Muscle of leg (tissue), 3 donors: ENCODE measurements at regions not wholly inside any gene's neighbourhood (a gene's known extent, or its start where the extent isn't known, plus 50 kb on each side); places are given as distances from the start of the nearest gene placed in this dataset.
A peak's percentile ranks its signal among the peaks of the same experiment; 100 is the strongest.
"Not testable (repeated sequence)": the region's sequence is repeated elsewhere in the genome, so short reads cannot be mapped to it uniquely, and the experiment has no call there.

Experiments
- DNase-seq: peaks from one replicate; pipeline ENCODE4 v3.0.0; 2013
- H3K27ac ChIP-seq: one replicate; pipeline ENCODE4 v1.5.1; 2013; ENCODE audit warnings: mild to moderate bottlenecking, low read length, control low read depth
- H3K27me3 ChIP-seq: one replicate; pipeline ENCODE4 v1.6.1; 2013; ENCODE audit warnings: low read length; ENCODE audit not compliant: control insufficient read depth, insufficient read depth
- H3K36me3 ChIP-seq: one replicate; pipeline ENCODE4 v1.6.1; 2013; ENCODE audit warnings: low read length; ENCODE audit not compliant: control insufficient read depth, insufficient read depth
- H3K4me1 ChIP-seq: one replicate; pipeline ENCODE4 v1.6.1; 2013; ENCODE audit warnings: low read length; ENCODE audit not compliant: control insufficient read depth, insufficient read depth
- H3K4me3 ChIP-seq: one replicate; pipeline ENCODE4 v1.5.1; 2013; ENCODE audit warnings: low read length, control low read depth
- H3K9me3 ChIP-seq: replicated peaks from 2 replicates; pipeline ENCODE4 v1.6.1; 2013; ENCODE audit warnings: low read depth, low read length; ENCODE audit not compliant: control insufficient read depth
- WGBS: methylation state at CpG from one replicate; pipeline ENCODE4 v1.1.5; 2013; ENCODE audit warnings: missing lambda C conversion rate; ENCODE audit not compliant: insufficient coverage; 5-methylcytosine and 5-hydroxymethylcytosine counted together

DNA sequence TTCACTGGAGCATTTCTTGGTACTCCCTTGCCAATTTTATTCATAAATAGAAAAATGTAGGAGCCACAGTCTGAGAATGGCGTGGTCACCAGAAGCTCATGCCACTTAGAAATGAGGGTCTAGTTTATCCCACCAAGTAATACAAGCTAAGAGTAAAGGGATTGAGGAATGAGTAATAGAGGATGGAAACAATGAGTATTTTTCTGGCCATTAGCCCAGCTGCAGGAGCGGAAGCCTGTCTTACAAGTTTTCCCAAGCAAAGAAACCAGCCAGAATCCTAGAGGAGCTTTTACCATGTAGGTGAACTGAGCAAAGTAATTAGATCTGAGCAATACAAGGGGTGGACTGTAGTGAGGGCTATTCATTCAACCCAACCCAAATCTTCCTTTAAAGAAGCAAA lies 160.7 kb upstream of the NPY2R start:
- no peak overlapping the region for H3K27ac ChIP-seq
- H3K9me3 ChIP-seq: peaks cover 2% of the 10 kb centered on the region
- H3K4me3 ChIP-seq: no peak overlapping the region
- peak; percentile 15 for DNase-seq
- no peaks in the 10 kb centered on the region for H3K4me1 ChIP-seq
- H3K27me3 ChIP-seq: no peaks in the 10 kb centered on the region
- H3K36me3 ChIP-seq: no peaks in the 10 kb centered on the region
- WGBS: no CpG with 5 or more reads among the region's 2 CpGs

DNA sequence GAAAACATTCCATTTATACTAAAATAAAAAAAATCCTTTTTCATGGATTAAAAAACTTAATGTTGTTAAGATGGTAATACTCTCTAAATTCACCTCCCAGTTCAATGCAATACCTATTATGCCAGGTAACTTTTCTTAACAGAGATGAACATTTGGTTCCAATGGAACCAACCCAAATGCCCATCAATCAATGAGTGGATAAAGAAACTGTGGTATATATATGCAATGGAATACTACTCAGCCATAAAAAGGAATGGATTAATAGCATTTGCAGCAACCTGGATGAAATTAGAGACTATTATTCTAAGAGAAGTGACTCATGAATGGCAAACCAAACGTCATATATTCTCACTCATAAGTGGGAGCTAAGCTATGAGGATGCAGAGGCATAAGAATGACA lies 154.4 kb upstream of the NPY2R start:
- not testable (repeated sequence) for H3K27me3 ChIP-seq, H3K27ac ChIP-seq, H3K9me3 ChIP-seq, H3K4me1 ChIP-seq, H3K4me3 ChIP-seq, DNase-seq, H3K36me3 ChIP-seq
- WGBS: no CpG with 5 or more reads among the region's 1 CpG

GRCh38 chr4:155060419-155060818 lies 148.0 kb upstream of the NPY2R start:
- H3K27ac ChIP-seq: no peak overlapping the region
- no CpG with 5 or more reads among the region's 2 CpGs for WGBS
- no peaks in the 10 kb centered on the region for H3K36me3 ChIP-seq
- H3K4me1 ChIP-seq: no peaks in the 10 kb centered on the region
- H3K9me3 ChIP-seq: no peaks in the 10 kb centered on the region
- peak; percentile 74 for DNase-seq
- no peaks in the 10 kb centered on the region for H3K27me3 ChIP-seq
- no peak overlapping the region for H3K4me3 ChIP-seq

GRCh38 chr4:155060873-155061272 lies 147.6 kb upstream of the NPY2R start:
- no peaks in the 10 kb centered on the region for H3K4me1 ChIP-seq
- no CpG with 5 or more reads among the region's 1 CpG for WGBS

GRCh38 chr4:155062948-155063347 lies 145.5 kb upstream of the NPY2R start:
- H3K9me3 ChIP-seq: no peaks in the 10 kb centered on the region

More at GRCh38 chr4:155060873-155061272, 147.6 kb upstream of the NPY2R start:
- Histone ChIP-seq H3K27me3 (no peaks in the 10 kb centered on the region), H3K4me3 (no peak overlapping the region), H3K27ac (no peak overlapping the region), H3K36me3 (no peaks in the 10 kb centered on the region), H3K9me3 (no peaks in the 10 kb centered on the region)
- DNase-seq: no peak

DNA sequence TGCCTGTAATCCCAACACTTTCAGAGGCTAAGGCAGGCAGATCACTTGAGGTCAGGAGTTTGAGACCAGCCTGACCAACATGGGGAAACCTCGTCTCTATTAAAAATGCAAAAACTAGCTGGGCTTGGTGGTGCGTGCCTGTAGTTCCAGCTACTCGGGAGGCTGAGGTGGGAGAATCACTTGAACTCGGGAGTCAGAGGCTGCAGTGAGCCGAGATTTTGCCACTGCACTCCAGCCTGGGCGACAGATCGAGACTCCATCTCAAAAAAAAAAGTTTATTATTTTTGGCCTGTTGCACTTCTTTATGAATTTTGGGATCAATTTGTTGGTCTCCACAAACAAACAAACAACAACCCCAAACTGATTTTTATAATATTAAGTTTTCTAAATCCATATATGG lies 143.5 kb upstream of the NPY2R start:
- not testable (repeated sequence) for H3K27ac ChIP-seq, DNase-seq, H3K4me1 ChIP-seq, H3K27me3 ChIP-seq, H3K4me3 ChIP-seq, H3K36me3 ChIP-seq, H3K9me3 ChIP-seq
- 94% methylated on average over 7 of the region's 7 CpGs for WGBS

More at GRCh38 chr4:155062948-155063347, 145.5 kb upstream of the NPY2R start:
- no peak for DNase-seq
- no peaks in the 10 kb centered on the region for H3K4me1 ChIP-seq
- H3K27ac ChIP-seq: no peak overlapping the region
- H3K27me3 ChIP-seq: no peaks in the 10 kb centered on the region
- H3K36me3 ChIP-seq: no peaks in the 10 kb centered on the region
- no peak overlapping the region for H3K4me3 ChIP-seq

DNA sequence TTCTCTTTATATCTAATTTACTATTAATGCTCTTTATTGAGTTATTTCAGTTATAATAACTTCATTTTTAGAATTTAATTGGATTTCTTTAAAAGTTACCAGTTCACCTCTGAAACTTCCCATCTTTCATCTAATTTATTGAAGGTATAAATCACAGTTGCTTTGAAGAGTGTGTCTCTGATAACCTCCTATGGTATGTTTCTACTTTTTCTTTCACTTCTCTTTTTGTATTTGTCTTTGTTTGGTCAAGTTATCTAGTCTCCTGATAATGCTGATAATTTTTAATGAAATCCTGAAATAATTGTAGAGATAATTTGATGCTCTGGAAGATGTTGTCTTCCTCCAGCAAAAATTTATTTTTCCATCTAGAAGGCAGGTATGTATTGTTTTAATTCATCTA lies 141.6 kb upstream of the NPY2R start:
- no peaks in the 10 kb centered on the region for H3K27me3 ChIP-seq
- no peak overlapping the region for H3K4me3 ChIP-seq
- no peaks in the 10 kb centered on the region for H3K4me1 ChIP-seq
- no peak overlapping the region for H3K27ac ChIP-seq
- H3K9me3 ChIP-seq: no peaks in the 10 kb centered on the region
- no peaks in the 10 kb centered on the region for H3K36me3 ChIP-seq
- DNase-seq: no peak

- no peak overlapping the region for H3K4me3 ChIP-seq
- H3K27ac ChIP-seq: no peak overlapping the region
- DNase-seq: no peak
- H3K9me3 ChIP-seq: no peaks in the 10 kb centered on the region
- WGBS: 85% methylated on average over 2 of the region's 2 CpGs
- H3K36me3 ChIP-seq: no peaks in the 10 kb centered on the region
- no peaks in the 10 kb centered on the region for H3K27me3 ChIP-seq
- H3K4me1 ChIP-seq: no peaks in the 10 kb centered on the region
These were observed 136.5 kb upstream of the NPY2R start for GRCh38 chr4:155071962-155072361.

- Histone ChIP-seq H3K4me3 (no peak overlapping the region), H3K9me3 (no peaks in the 10 kb centered on the region), H3K4me1 (no peaks in the 10 kb centered on the region), H3K36me3 (no peaks in the 10 kb centered on the region), H3K27me3 (no peaks in the 10 kb centered on the region), H3K27ac (no peak overlapping the region)
- WGBS: no CpG with 5 or more reads among the region's 4 CpGs
- no peak for DNase-seq
These were observed 136.0 kb upstream of the NPY2R start for GRCh38 chr4:155072417-155072816.

- no peaks in the 10 kb centered on the region for H3K9me3 ChIP-seq
- H3K27ac ChIP-seq: no peak overlapping the region
- DNase-seq: no peak
- no CpG with 5 or more reads among the region's 3 CpGs for WGBS
- H3K4me1 ChIP-seq: no peaks in the 10 kb centered on the region
- H3K27me3 ChIP-seq: no peaks in the 10 kb centered on the region
- no peak overlapping the region for H3K4me3 ChIP-seq
- H3K36me3 ChIP-seq: no peaks in the 10 kb centered on the region
These were observed 134.6 kb upstream of the NPY2R start for GRCh38 chr4:155073852-155074251.

DNA sequence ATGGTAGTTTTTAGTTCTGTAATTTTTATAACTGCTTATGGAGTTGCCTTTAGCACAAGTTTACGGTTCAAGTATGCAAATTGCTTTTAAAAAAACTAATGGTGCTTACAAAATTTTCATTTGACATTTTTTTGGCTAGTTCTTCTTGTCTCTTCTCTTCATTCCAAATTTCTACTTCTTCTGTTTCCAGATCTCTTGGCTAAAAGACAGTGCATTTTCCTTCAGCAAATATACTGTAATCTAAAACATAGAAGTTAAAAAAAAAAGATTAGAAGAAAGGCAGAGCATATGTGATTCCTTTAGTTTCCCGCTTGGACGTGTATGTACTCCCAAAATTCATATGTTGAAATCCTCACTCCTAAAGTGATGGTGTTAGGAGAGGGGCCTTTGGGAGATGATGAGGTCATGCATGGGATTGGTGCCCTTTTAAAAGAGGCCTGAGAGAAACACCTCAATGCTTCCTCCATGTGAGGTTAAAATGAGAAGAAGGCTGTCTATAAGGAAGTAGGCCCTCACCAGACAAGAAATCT lies 132.1 kb upstream of the NPY2R start:
- Histone ChIP-seq H3K36me3 (no peaks in the 10 kb centered on the region), H3K27me3 (no peaks in the 10 kb centered on the region), H3K4me3 (no peak overlapping the region), H3K9me3 (no peaks in the 10 kb centered on the region), H3K4me1 (no peaks in the 10 kb centered on the region), H3K27ac (no peak overlapping the region)
- no CpG with 5 or more reads among the region's 3 CpGs for WGBS
- peak; percentile 39 for DNase-seq
